ENCODE measurements at regions not wholly inside any gene's neighbourhood (a gene's known extent, or its start where the extent isn't known, plus 50 kb on each side); places are given as distances from the start of the nearest gene placed in this dataset.
A peak's percentile ranks its signal among the peaks of the same experiment; 100 is the strongest.

DNA sequence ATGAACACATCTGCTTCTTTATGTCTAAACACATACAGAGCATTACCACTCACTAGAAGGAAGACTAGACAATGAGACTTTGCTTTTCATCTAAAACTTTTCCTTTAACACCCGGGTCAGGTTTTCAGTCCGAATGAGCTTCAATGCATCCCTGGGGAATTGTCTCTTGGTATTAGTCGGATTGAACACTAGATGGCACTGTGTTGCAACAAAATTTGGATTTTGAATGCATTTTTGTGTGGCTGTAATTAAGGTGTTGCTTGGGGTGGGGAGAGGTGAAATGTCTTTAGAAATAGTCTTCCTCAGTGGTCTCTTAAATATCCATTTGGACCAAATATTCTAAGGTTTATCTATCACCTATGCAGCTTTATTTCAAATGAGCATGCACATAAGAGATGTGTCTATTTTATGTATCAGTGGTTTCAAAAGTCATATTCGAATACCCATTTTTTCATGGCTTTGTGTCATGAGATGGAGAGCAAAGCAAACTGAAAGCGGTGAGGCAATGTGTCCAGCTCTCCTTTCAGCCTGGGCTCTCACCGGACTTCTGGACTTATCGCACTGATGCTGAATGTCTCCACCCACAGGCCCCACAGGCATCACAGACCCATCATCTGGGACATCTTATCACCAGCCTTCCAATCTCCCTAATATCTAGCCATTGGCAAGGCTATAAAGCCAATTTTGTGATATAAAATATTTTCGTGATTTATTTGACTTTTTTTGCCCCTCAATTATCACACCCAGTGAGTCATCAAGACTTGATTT, 510.3 kb downstream of the RNF144A start:
- no peak for DNase-seq (ENCODE audit: insufficient read length, low spot score)
- peak; percentile 88 for FAIRE-seq
- TF ChIP-seq PAX5 (IDR thresholded peaks at IDR 0.05; ENCODE audit: insufficient read depth, low read length, severe bottlenecking): no peak
- TF ChIP-seq TAF1 (IDR thresholded peaks at IDR 0.05; ENCODE audit: low read depth, low read length): no peak
- TF ChIP-seq POLR2A (IDR thresholded peaks at IDR 0.05; ENCODE audit: low read depth, low read length): no peak
- TF ChIP-seq POU2F2 (IDR thresholded peaks at IDR 0.05; ENCODE audit: low read depth, low read length): no peak
- no peak for TF ChIP-seq SPI1 (IDR thresholded peaks at IDR 0.05; ENCODE audit: low read depth, low read length)
- TF ChIP-seq POLR2AphosphoS5 (IDR thresholded peaks at IDR 0.05; ENCODE audit: low read depth, low read length): no peak

- TF ChIP-seq POLR2AphosphoS5 (IDR thresholded peaks at IDR 0.05; ENCODE audit: low read depth, low read length) (no peak), POLR2A (IDR thresholded peaks at IDR 0.05; ENCODE audit: low read depth, low read length) (no peak), SPI1 (IDR thresholded peaks at IDR 0.05; ENCODE audit: low read depth, low read length) (no peak), PAX5 (IDR thresholded peaks at IDR 0.05; ENCODE audit: insufficient read depth, low read length, severe bottlenecking) (no peak), TAF1 (IDR thresholded peaks at IDR 0.05; ENCODE audit: low read depth, low read length) (no peak), POU2F2 (IDR thresholded peaks at IDR 0.05; ENCODE audit: low read depth, low read length) (no peak)
- DNase-seq (ENCODE audit: insufficient read length, low spot score): no peak
- FAIRE-seq: no peak
Measured at GRCh38 chr2:7428454-7429204, 511.4 kb downstream of the RNF144A start.

- TF ChIP-seq POU2F2 (IDR thresholded peaks at IDR 0.05; ENCODE audit: low read depth, low read length): no peak
- DNase-seq (ENCODE audit: insufficient read length, low spot score) (no peak), FAIRE-seq (no peak)
Measured at GRCh38 chr2:7429733-7430132, 512.5 kb downstream of the RNF144A start.

- FAIRE-seq (no peak), DNase-seq (ENCODE audit: insufficient read length, low spot score) (no peak)
- TF ChIP-seq TAF1 (IDR thresholded peaks at IDR 0.05; ENCODE audit: low read depth, low read length) (no peak), SPI1 (IDR thresholded peaks at IDR 0.05; ENCODE audit: low read depth, low read length) (no peak), POLR2A (IDR thresholded peaks at IDR 0.05; ENCODE audit: low read depth, low read length) (no peak)
Measured at GRCh38 chr2:7430421-7430868, 513.2 kb downstream of the RNF144A start.

DNA sequence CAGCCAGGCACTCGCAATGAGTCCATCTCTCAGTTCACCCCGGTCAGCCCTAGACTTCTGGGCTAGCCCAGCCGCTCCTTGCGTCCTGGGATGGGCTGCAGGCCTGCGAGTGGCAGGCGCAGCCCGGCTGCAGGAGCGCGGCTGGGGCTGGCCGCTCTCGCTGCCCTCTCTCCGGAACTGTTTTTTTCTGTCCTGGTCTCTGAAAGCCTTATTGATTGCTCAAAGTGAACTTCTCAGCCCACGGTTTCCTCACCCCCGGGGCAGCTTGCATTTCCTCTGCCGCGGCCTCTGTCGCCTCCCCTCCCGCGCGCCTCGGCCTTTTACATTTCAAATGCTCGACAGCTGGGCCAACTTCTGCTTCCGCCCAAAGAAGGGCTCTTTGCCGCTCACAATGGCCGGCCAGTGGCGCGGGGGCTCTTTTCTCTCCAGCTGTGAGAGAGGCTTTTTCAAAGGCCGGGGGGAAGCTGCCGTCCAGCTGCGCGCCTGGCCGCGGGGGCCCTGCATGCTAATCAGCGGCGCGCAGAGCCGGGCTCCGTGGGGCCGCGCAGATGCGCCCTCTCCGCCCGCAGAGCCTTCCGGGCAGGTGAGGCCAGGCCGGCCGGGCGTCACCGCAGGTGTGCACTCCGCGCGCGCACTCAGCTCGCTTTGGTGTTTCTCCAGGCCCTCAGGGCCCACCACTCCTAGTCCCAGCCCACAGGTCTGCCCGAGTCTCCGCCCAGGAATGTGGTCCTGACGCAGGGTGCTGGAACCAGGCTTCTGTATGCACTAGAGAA, 513.8 kb downstream of the RNF144A start:
- TF ChIP-seq POLR2AphosphoS5 (IDR thresholded peaks at IDR 0.05; ENCODE audit: low read depth, low read length) (no peak), POLR2A (IDR thresholded peaks at IDR 0.05; ENCODE audit: low read depth, low read length) (no peak), PAX5 (IDR thresholded peaks at IDR 0.05; ENCODE audit: insufficient read depth, low read length, severe bottlenecking) (no peak)
- no peak for FAIRE-seq

DNA sequence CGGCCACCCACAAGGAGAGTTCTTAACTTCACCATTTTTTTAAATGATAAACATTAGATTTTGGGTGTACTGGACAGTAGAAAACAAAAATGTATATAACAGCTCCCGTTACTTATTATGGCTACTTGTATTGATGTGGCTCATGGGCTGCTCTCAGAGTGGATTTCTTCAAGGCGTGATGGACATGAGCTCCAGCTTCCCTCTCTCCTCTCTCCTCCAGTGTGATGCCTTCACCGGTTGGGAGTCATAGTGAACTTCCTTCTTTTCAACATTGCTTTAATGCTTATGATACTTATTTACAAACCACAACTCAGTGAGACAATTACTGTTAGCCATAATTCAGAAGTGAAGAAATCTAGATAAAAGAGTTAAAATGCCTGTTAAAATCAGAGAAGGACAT, 515.2 kb downstream of the RNF144A start:
- no peak for FAIRE-seq
- TF ChIP-seq TAF1 (IDR thresholded peaks at IDR 0.05; ENCODE audit: low read depth, low read length) (no peak), SPI1 (IDR thresholded peaks at IDR 0.05; ENCODE audit: low read depth, low read length) (no peak), POU2F2 (IDR thresholded peaks at IDR 0.05; ENCODE audit: low read depth, low read length) (no peak), PAX5 (IDR thresholded peaks at IDR 0.05; ENCODE audit: insufficient read depth, low read length, severe bottlenecking) (no peak), POLR2AphosphoS5 (IDR thresholded peaks at IDR 0.05; ENCODE audit: low read depth, low read length) (no peak), POLR2A (IDR thresholded peaks at IDR 0.05; ENCODE audit: low read depth, low read length) (no peak)
- DNase-seq (ENCODE audit: insufficient read length, low spot score): no peak

More for the DNA sequence above, 513.8 kb downstream of the RNF144A start:
- DNase-seq (ENCODE audit: insufficient read length, low spot score): no peak

- TF ChIP-seq TAF1 (IDR thresholded peaks at IDR 0.05; ENCODE audit: low read depth, low read length) (no peak), POLR2A (IDR thresholded peaks at IDR 0.05; ENCODE audit: low read depth, low read length) (no peak)
- DNase-seq (ENCODE audit: insufficient read length, low spot score) (no peak), FAIRE-seq (no peak)
Measured at GRCh38 chr2:7436096-7436906, 519.1 kb downstream of the RNF144A start.

DNA sequence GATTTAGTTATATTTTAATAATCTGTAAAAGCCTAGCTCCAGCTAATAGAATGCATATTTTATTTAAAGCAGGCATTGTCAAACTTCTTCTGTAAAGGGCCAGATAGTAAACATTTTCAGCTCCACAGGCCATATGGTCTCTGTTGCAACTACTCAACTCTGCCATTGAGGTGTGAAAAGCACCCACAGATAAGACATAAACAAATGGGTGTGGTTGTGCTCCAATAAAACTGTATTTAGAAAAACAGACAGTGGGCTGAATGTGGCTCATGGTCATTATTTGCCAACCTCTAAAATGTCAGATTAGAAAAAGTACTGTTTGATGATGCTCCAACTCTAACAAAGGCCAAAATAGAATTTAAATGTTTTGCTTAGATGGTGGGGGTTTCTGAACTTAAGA, 519.9 kb downstream of the RNF144A start:
- FAIRE-seq: no peak
- DNase-seq (ENCODE audit: insufficient read length, low spot score): no peak
- TF ChIP-seq POLR2AphosphoS5 (IDR thresholded peaks at IDR 0.05; ENCODE audit: low read depth, low read length) (no peak), TAF1 (IDR thresholded peaks at IDR 0.05; ENCODE audit: low read depth, low read length) (no peak), SPI1 (IDR thresholded peaks at IDR 0.05; ENCODE audit: low read depth, low read length) (no peak), POU2F2 (IDR thresholded peaks at IDR 0.05; ENCODE audit: low read depth, low read length) (no peak), POLR2A (IDR thresholded peaks at IDR 0.05; ENCODE audit: low read depth, low read length) (no peak), PAX5 (IDR thresholded peaks at IDR 0.05; ENCODE audit: insufficient read depth, low read length, severe bottlenecking) (no peak)

All from GM12891 (cell line).